ENCODE measurements at regions not wholly inside any gene's neighbourhood (a gene's known extent, or its start where the extent isn't known, plus 50 kb on each side); places are given as distances from the start of the nearest gene placed in this dataset.
"Not testable (repeated sequence)": the region's sequence is repeated elsewhere in the genome, so short reads cannot be mapped to it uniquely, and the experiment has no call there.

DNA sequence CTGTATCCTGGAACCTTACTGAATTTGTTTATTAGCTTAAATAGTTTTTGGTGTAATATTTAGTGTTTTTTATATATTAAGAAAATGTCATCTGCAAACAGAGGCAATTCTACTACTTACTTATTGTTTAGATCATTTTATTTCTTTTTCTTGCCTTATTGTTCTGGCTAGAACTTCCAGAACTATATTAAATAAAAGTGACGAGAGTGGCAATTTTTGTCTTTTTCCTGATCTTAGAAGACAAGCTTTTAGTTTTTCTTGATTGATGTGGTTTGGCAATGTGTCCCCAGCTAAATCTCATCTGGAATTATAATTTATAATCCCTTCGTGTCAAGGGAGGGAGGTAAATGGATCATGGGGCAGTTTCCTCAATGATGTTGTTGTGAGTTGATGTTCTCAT, 857.8 kb downstream of the SLC6A15 start:
- DNase-seq (ENCODE audit: low read depth), result no peak

DNA sequence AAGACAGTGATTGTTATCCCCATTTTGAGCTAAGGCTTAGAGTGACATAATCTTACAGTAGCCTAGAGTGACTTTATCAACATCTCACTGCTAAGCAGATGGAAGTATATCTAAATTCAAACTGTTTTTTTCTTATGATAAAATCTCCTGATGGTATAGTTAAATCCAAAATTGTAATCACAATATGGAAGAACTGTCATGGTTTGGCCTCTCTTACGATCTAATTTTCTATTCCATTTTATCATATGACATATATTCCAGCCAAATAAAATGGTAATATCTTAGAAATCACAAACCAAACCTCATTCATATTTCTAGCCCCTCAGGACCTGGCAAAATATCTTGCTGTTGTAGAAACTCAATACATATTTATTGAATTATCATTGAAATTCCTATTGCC, 864.7 kb downstream of the SLC6A15 start:
- no peak for DNase-seq (ENCODE audit: low read depth)

DNA sequence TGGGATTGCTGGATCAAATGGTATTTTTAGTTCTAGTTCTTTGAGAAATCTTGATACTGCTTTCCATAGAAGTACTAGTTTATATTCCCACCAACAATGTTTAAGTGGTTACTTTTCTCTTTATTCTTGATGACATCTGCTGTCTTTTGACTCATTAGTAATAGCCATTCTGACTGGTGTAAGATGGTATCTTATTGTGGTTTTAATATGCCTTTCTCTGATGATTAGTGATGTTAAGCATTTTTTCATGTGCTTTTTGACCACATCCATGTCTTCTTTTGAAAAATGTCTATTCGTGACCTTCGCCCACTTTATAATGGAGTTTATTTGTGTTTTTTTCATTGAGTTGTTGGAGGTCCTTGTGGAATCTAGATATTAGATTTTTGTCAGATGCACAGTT, 865.7 kb downstream of the SLC6A15 start:
- DNase-seq (ENCODE audit: low read depth), result no peak

- DNase-seq (ENCODE audit: low read depth), result no peak
Observed at GRCh38 chr12:84043355-84043754, 869.2 kb downstream of the SLC6A15 start.

DNA sequence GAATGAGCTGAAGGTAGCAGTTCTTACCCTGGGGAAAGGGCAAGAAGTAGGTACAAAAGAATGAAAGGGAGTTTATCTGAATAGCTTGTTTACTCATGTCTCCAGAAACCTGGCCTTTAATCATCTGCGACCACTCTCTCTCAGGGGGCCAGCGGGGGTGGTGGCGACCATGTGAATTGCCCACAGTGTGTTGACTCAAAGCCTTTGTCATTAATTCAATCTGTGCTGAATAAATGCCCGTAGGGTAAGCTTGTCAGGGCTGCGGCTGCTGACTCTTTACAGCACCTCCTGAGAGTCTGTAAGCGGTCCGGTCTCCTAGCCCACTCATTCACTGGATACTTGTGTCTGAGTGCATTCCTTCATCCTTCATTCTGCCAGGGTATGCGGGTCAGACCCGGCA, 874.4 kb downstream of the SLC6A15 start:
- DNase-seq (ENCODE audit: low read depth), result no peak

- no peak for DNase-seq (ENCODE audit: low read depth)
Observed at GRCh38 chr12:84036912-84037311, 875.7 kb downstream of the SLC6A15 start.

DNA sequence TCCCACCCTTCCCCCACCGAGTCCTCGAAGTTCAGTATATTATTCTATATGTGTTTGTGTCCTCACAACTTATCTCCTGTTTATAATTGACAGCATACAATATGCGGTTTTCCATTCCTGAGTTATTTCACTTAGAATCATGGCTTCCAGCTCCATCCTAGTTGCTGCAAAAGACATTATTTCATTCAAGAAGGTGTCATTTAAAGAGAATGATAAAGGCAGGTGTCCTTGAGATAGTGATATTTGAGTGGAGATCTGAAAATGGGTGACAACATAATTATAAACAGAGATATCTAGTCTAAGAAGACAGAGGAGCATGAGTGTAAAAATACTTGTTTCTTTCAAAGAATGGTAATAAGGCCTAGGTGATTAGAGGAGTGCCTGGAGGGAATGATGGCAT, 876.8 kb downstream of the SLC6A15 start:
- DNase-seq (ENCODE audit: low read depth), result no peak

DNA sequence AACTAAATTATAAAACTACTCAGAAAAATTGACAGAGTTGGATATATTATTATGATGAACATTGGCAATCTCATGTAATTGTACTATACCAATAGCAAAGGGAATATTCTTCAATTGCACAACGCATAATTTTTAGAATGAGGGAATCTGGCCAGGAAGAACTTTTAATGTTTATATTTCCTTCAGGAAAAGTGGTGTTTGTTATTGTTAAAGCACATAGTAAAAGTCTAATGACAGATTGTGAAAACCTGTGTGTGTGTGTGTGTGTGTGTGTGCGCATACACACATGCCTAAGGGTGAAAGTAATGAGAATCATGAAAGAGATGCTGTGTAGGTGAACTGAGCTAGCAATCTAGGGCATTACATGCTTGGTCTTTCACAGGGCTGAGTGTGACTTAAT, 877.7 kb downstream of the SLC6A15 start:
- no peak for DNase-seq (ENCODE audit: low read depth)

- no peak for DNase-seq (ENCODE audit: low read depth)
Observed at GRCh38 chr12:84033162-84033561, 879.4 kb downstream of the SLC6A15 start.

DNA sequence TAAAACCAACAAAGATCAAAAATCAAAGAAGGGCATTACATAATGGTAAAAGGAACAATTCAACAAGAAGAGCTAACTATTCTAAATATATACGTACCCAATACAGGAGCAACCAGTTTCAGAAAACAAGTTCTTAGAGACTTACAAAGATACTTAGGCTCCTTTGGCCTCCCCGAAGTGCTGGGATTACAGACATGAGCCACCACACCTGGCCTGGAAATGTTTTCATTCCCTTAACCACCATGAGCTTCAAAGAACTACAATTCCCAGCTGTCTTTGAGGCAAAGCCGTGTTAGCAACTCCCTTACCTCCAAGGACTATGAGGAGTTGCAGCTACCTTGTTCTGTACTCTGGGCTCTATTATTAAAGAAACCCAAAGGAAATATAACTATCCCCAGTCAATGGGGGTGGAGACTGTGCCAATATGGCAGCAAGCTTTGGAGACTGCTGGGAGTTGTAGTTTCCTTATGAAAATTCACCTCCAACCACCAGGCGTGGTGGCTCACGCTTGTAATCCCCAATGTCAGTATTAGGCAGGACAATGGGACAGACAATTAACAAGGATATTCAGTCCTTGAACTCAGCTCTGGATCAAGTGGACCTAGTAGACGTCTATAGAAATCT, 893.9 kb downstream of the SLC6A15 start:
- not testable (repeated sequence) for DNase-seq (ENCODE audit: low read depth)

GRCh38 chr12:84016956-84017355, 895.6 kb downstream of the SLC6A15 start:
- no peak for DNase-seq (ENCODE audit: low read depth)

- no peak for DNase-seq (ENCODE audit: low read depth)
Observed at GRCh38 chr12:83997423-83997822, 915.2 kb downstream of the SLC6A15 start.

GRCh38 chr12:83996671-83997070, 915.9 kb downstream of the SLC6A15 start:
- no peak for DNase-seq (ENCODE audit: low read depth)

DNA sequence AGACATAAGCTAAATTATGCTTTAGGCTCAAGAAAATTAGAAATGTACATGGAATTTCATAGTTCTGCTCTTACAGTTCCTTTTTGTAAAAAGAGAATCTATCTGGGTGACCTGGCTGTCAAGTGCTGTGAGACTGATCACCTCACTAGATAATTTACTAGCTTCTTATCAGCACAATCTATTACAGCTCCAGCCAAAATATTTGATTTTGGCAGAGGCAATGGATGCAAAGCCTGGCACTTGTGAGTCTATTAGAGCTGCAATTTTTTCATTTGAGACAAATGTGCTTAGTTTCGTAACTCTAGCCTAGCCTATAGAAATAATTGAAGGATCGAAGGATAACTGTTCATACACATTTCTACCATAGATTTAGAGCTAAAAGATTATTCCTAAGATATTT, 927.5 kb downstream of the SLC6A15 start:
- no peak for DNase-seq (ENCODE audit: low read depth)

GRCh38 chr12:83980398-83980797, 932.2 kb downstream of the SLC6A15 start:
- DNase-seq (ENCODE audit: low read depth), result no peak

- DNase-seq (ENCODE audit: low read depth), result no peak
Observed at GRCh38 chr12:83979785-83980184, 932.8 kb downstream of the SLC6A15 start.

- no peak for DNase-seq (ENCODE audit: low read depth)
Observed at GRCh38 chr12:83971781-83972180, 940.8 kb downstream of the SLC6A15 start.

DNA sequence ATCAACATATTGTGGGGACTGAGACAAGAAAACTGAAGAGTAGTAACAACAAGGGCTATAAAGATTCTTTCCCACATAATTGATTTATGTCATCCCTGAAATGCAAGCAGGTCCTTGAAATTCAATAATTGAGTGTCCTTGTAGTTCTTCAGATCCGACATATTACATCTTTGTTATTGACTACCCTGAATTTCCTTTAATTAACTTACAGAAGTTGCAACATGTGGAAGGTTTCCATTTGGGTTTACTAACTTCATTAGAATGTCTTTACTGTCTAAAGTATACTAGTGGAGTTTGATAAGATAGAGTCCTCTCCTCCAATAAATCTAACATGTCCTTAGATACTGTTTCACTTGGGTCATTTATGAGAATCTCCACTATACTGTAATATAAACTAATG, 951.8 kb downstream of the SLC6A15 start:
- DNase-seq (ENCODE audit: low read depth), result no peak

DNA sequence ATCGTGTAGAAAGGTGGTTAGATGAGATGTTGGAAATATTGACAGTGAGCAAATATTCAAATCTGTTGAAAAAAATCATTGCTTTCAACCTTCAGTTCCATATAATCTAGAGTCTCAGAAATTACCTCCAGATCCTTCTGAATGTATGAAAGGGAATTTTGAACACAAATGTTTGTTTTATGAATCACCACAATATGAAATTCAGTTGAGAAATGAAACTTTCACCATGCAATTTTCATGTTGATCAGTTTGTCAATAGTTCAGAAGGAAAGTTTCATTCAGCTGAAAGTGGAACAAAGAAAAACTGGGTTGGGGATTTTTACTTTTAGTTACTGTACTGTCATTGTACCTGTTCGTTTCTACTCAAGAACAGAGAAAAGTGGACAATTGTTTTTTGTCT, 953.6 kb downstream of the SLC6A15 start:
- DNase-seq (ENCODE audit: low read depth), result no peak

- DNase-seq (ENCODE audit: low read depth), result no peak
Observed at GRCh38 chr12:83954956-83955601, 957.5 kb downstream of the SLC6A15 start.

DNA sequence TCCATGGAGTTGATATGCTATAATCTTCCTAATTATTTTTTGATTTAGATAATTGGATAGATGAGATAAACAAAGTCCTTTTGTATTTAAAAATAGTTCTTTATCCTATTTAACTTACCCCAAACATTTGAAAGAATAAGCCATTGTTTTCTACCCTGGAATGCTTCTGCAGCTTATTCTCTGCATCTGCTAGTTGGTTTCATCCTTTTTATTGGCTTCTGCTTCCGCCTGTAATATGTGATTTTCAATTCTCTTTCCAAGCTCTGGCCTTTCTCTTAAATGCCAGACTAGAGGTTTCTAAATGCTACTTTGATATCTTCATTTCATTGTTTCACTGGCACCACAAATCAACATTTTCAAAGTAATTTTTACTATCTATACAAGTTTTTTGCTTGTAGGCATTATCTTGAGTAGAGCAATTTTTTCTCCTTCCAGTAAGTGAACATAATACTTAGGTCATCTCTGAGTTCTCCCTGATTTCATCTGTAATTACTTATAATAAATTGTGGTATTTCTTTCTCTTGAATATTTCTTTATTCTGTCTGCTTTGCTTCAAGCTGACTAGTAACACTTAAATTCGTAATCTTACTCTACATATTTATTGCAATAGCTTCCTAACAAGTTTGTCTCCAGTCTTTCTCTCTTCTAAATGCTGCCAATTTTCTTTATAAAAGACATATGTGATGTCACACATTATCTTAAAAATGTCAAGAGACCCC, 958.4 kb downstream of the SLC6A15 start:
- no peak for DNase-seq (ENCODE audit: low read depth)

- DNase-seq (ENCODE audit: low read depth), result no peak
Observed at GRCh38 chr12:83945871-83946270, 966.7 kb downstream of the SLC6A15 start.

- DNase-seq (ENCODE audit: low read depth), result no peak
Observed at GRCh38 chr12:83939718-83940117, 972.9 kb downstream of the SLC6A15 start.

All from forelimb muscle (tissue), 1 donor.